Esophagus squamous epithelium (tissue), 4 donors: ENCODE measurements at regions not wholly inside any gene's neighbourhood (a gene's known extent, or its start where the extent isn't known, plus 50 kb on each side); places are given as distances from the start of the nearest gene placed in this dataset.

Source experiments
- CTCF ChIP-seq, 6 experiments: fragments of 450-650 bp in 4 of 6; fragments of 200-600 bp in 2 of 6; sonication (generic) in 2 of 6; IDR thresholded peaks; one replicate each; pipeline ENCODE4 v1.5.1; 2016 to 2019; ENCODE audit warnings: antibody characterized with exemption in 6 of 6, mild to moderate bottlenecking in 4 of 6, moderate library complexity in 4 of 6
- POLR2A ChIP-seq, 4 donors: fragments of 450-650 bp; IDR thresholded peaks; one replicate each; pipeline ENCODE4 v1.6.1; 2017; ENCODE audit warnings: antibody characterized with exemption in 4 of 4, mild to moderate bottlenecking in 4 of 4, moderate library complexity in 3 of 4

GRCh38 chr7:131839967-131840690, 283.7 kb upstream of the PODXL start:
- TF ChIP-seq CTCF (IDR thresholded peaks at IDR 0.05) (no peak), POLR2A (IDR thresholded peaks at IDR 0.05) (no peak)
